ENCODE measurements at regions not wholly inside any gene's neighbourhood (a gene's known extent, or its start where the extent isn't known, plus 50 kb on each side); places are given as distances from the start of the nearest gene placed in this dataset.

DNA sequence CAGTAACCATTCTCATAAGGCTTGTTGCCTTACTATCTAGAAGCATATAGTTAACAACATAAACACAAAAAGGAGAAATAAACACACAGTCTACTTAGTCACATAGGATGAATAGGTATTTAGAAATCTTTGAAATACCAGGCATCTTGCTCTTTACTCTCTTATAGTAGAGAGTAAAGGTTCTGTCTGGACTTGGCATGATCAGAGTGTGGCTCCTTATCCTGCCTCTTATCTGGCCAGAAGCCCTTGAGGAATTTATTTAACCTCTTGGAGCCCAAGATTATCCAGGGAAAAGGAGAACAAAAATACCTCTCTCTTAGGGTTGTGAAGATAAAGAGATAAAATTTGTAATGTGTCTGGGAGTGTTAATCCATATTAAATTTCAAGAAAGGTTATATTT lies 100.2 kb upstream of the MBNL2 start:
- peak in 1 of 2 donors; percentile 79 for DNase-seq (ENCODE audit: low read depth in 2 of 2)
- Histone ChIP-seq H3K9ac (ENCODE audit: insufficient read depth, low read length) (no peak overlapping the region), H3K4me1 (ENCODE audit: control insufficient read depth, extremely low read depth, insufficient read depth, low read length) (peaks cover 18% of the 10 kb centered on the region), H3K9me3 (ENCODE audit: control insufficient read depth, insufficient read depth, low read depth, low read length) (no peaks in the 10 kb centered on the region), H3K27me3 (ENCODE audit: control insufficient read depth, insufficient read depth, low read length) (no peaks in the 10 kb centered on the region), H3K4me2 (ENCODE audit: extremely low read depth, insufficient read depth, low read length) (no peak overlapping the region), H3K27ac (ENCODE audit: insufficient read depth, low read length) (no peak overlapping the region), H3K4me3 (replicated peaks in 1 of 4; ENCODE audit: control extremely low read depth in 1 of 4, insufficient read depth in 1 of 4, low read depth in 3 of 4, low read length in 4 of 4) (no peak overlapping the region), H4K20me1 (ENCODE audit: control insufficient read depth, extremely low read depth, insufficient read depth, low read length) (no peaks in the 10 kb centered on the region), H2AFZ (ENCODE audit: low read length) (no peak overlapping the region), H3K36me3 (ENCODE audit: control insufficient read depth, insufficient read depth, low read length) (no peaks in the 10 kb centered on the region), H3K79me2 (ENCODE audit: control insufficient read depth, insufficient read depth, low read length) (no peaks in the 10 kb centered on the region)
- TF ChIP-seq, protein P1, sequence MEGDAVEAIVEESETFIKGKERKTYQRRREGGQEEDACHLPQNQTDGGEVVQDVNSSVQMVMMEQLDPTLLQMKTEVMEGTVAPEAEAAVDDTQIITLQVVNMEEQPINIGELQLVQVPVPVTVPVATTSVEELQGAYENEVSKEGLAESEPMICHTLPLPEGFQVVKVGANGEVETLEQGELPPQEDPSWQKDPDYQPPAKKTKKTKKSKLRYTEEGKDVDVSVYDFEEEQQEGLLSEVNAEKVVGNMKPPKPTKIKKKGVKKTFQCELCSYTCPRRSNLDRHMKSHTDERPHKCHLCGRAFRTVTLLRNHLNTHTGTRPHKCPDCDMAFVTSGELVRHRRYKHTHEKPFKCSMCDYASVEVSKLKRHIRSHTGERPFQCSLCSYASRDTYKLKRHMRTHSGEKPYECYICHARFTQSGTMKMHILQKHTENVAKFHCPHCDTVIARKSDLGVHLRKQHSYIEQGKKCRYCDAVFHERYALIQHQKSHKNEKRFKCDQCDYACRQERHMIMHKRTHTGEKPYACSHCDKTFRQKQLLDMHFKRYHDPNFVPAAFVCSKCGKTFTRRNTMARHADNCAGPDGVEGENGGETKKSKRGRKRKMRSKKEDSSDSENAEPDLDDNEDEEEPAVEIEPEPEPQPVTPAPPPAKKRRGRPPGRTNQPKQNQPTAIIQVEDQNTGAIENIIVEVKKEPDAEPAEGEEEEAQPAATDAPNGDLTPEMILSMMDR (conservative IDR thresholded peaks at IDR 0.05 in 1 of 2, IDR thresholded peaks at IDR 0.05 in 1 of 2; ENCODE audit: low read depth in 1 of 2, low read length in 2 of 2), result no peak
- no peak for TF ChIP-seq EZH2 (IDR thresholded peaks at IDR 0.05; ENCODE audit: low read length, missing control alignments)

DNA sequence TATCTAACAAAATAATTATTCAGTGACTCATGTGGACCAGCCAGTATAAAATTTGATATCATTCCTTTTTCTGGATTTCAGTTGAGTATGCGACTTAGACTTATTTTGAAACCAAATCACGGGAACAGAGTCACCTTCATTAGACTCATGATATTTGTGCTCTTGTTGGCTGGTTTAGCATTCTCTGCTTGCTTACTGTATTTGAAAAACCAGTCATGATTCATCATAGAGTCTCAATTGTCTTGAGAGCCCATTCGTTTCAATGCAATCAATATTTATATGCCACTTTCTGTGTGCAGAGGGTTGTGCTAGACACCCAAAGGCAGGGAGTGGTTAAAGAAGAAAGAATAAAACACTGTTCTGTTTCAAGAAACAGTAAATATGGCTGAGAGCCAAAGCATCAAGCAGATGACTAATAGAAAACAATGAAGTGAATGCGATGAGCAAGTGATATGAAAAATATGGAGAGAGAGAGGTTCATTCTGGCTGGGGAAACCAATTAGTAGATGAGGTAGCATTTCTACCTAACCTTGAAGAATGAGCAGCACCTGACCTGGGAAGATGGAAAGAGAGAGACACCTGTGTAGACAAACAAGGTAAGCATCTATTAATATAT lies 99.6 kb upstream of the MBNL2 start:
- no peaks in the 10 kb centered on the region for H3K36me3 ChIP-seq (ENCODE audit: control insufficient read depth, insufficient read depth, low read length)
- H3K9ac ChIP-seq (ENCODE audit: insufficient read depth, low read length), result no peak overlapping the region
- no peaks in the 10 kb centered on the region for H3K79me2 ChIP-seq (ENCODE audit: control insufficient read depth, insufficient read depth, low read length)
- H3K4me2 ChIP-seq (ENCODE audit: extremely low read depth, insufficient read depth, low read length), result no peak overlapping the region
- H2AFZ ChIP-seq (ENCODE audit: low read length), result no peak overlapping the region
- H3K9me3 ChIP-seq (ENCODE audit: control insufficient read depth, insufficient read depth, low read depth, low read length), result no peaks in the 10 kb centered on the region
- TF ChIP-seq, protein P1 (conservative IDR thresholded peaks at IDR 0.05 in 1 of 2, IDR thresholded peaks at IDR 0.05 in 1 of 2; ENCODE audit: low read depth in 1 of 2, low read length in 2 of 2), result no peak
- TF ChIP-seq EZH2 (IDR thresholded peaks at IDR 0.05; ENCODE audit: low read length, missing control alignments), result no peak
- no peak overlapping the region for H3K4me3 ChIP-seq (replicated peaks in 1 of 4; ENCODE audit: control extremely low read depth in 1 of 4, insufficient read depth in 1 of 4, low read depth in 3 of 4, low read length in 4 of 4)
- H3K4me1 ChIP-seq (ENCODE audit: control insufficient read depth, extremely low read depth, insufficient read depth, low read length), result peaks cover 18% of the 10 kb centered on the region
- H4K20me1 ChIP-seq (ENCODE audit: control insufficient read depth, extremely low read depth, insufficient read depth, low read length), result no peaks in the 10 kb centered on the region
- no peaks in the 10 kb centered on the region for H3K27me3 ChIP-seq (ENCODE audit: control insufficient read depth, insufficient read depth, low read length)
- DNase-seq (ENCODE audit: low read depth in 2 of 2), result peak; percentile 66 to 80
- no peak overlapping the region for H3K27ac ChIP-seq (ENCODE audit: insufficient read depth, low read length)

DNA sequence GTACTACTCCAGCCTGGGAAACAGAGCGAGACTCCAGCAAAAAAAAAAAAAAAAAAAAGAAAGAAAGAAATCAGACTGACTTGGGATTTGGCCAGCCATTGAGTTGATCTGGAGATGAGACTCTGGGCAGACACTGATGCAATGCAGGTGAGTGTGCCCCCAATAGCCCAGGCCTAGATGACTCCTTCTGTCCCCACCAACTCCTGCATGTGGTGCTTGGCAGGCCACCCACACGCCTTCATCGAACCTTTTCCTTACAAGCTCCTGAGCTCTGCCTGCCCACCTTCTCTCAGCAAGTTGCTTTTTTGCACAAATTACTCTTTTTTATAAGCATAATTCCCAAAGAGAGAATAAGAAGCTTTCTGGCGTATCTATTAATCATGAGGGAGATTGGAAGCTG lies 97.9 kb upstream of the MBNL2 start:
- H3K4me2 ChIP-seq (ENCODE audit: extremely low read depth, insufficient read depth, low read length), result no peak overlapping the region
- no peaks in the 10 kb centered on the region for H3K9me3 ChIP-seq (ENCODE audit: control insufficient read depth, insufficient read depth, low read depth, low read length)
- no peaks in the 10 kb centered on the region for H4K20me1 ChIP-seq (ENCODE audit: control insufficient read depth, extremely low read depth, insufficient read depth, low read length)
- peaks cover 18% of the 10 kb centered on the region for H3K4me1 ChIP-seq (ENCODE audit: control insufficient read depth, extremely low read depth, insufficient read depth, low read length)
- no peak overlapping the region for H2AFZ ChIP-seq (ENCODE audit: low read length)
- H3K9ac ChIP-seq (ENCODE audit: insufficient read depth, low read length), result no peak overlapping the region
- H3K4me3 ChIP-seq (replicated peaks in 1 of 4; ENCODE audit: control extremely low read depth in 1 of 4, insufficient read depth in 1 of 4, low read depth in 3 of 4, low read length in 4 of 4), result no peak overlapping the region
- H3K27me3 ChIP-seq (ENCODE audit: control insufficient read depth, insufficient read depth, low read length), result no peaks in the 10 kb centered on the region
- H3K79me2 ChIP-seq (ENCODE audit: control insufficient read depth, insufficient read depth, low read length), result no peaks in the 10 kb centered on the region
- DNase-seq (ENCODE audit: low read depth in 2 of 2), result no peak
- H3K36me3 ChIP-seq (ENCODE audit: control insufficient read depth, insufficient read depth, low read length), result no peaks in the 10 kb centered on the region
- H3K27ac ChIP-seq (ENCODE audit: insufficient read depth, low read length), result no peak overlapping the region
- TF ChIP-seq, protein P1 (conservative IDR thresholded peaks at IDR 0.05 in 1 of 2, IDR thresholded peaks at IDR 0.05 in 1 of 2; ENCODE audit: low read depth in 1 of 2, low read length in 2 of 2), result no peak
- TF ChIP-seq EZH2 (IDR thresholded peaks at IDR 0.05; ENCODE audit: low read length, missing control alignments), result no peak

All from fibroblast of lung (primary cell).